ENCODE measurements at regions not wholly inside any gene's neighbourhood (a gene's known extent, or its start where the extent isn't known, plus 50 kb on each side); places are given as distances from the start of the nearest gene placed in this dataset.

GRCh38 chr4:53656421-53656981 lies 65.2 kb upstream of the LNX1 start:
- TF ChIP-seq CTCF (IDR thresholded peaks at IDR 0.05; ENCODE audit: borderline replicate concordance, extremely low read depth, low read length, poor library complexity, severe bottlenecking) (no peak), EZH2 (IDR thresholded peaks at IDR 0.05; ENCODE audit: borderline replicate concordance, low read depth, low read length, severe bottlenecking) (no peak)
